Prostate gland (tissue), 2 donors: ENCODE measurements at regions not wholly inside any gene's neighbourhood (a gene's known extent, or its start where the extent isn't known, plus 50 kb on each side); places are given as distances from the start of the nearest gene placed in this dataset.
"Not testable (repeated sequence)": the region's sequence is repeated elsewhere in the genome, so short reads cannot be mapped to it uniquely, and the experiment has no call there.

Experiments
- DNase-seq: peaks from one replicate; pipeline ENCODE4 v3.0.0-alpha.2; 2019; ENCODE audit warnings: low spot score
- H3K27ac ChIP-seq, 2 donors: fragments of 200-600 bp; sonication (generic); 2 replicates each; pipeline ENCODE4 v1.5.1; 2017 to 2019
- H3K27me3 ChIP-seq: fragments of 200-600 bp; sonication (generic); replicated peaks from 2 replicates; pipeline ENCODE4 v1.5.1; 2019; ENCODE audit not compliant: insufficient read depth
- H3K36me3 ChIP-seq, 2 donors: fragments of 200-600 bp; sonication (generic); 1 replicate in 1 of 2; 2 replicates in 1 of 2; pipeline versions ENCODE4 v1.5.1 to v1.8.1; 2017 to 2019
- H3K4me1 ChIP-seq: fragments of 200-600 bp; sonication (generic); replicated peaks from 2 replicates; pipeline ENCODE4 v1.5.1; 2019
- H3K4me3 ChIP-seq, 2 donors: fragments of 200-600 bp; sonication (generic); 2 replicates each; pipeline ENCODE4 v1.5.1; 2017 to 2019
- H3K9me3 ChIP-seq: fragments of 200-600 bp; sonication (generic); 2 replicates; pipeline ENCODE4 v1.5.1; 2017
- POLR2A ChIP-seq: fragments of 450-650 bp; IDR thresholded peaks from one replicate; pipeline ENCODE4 v1.6.1; 2016; ENCODE audit warnings: antibody characterized with exemption, mild to moderate bottlenecking
- POLR2AphosphoS5 ChIP-seq: sonication (generic); formaldehyde crosslinking; IDR thresholded peaks from one replicate; pipeline ENCODE4 v1.6.1; 2017; ENCODE audit warnings: antibody characterized with exemption
- whole genome bisulfite sequencing: methylation state at CpG from one replicate; pipeline ENCODE4 v1.1.5; 2018; 5-methylcytosine and 5-hydroxymethylcytosine counted together
- intact Hi-C: fragments of 100-400 bp; cut with DNase I; formaldehyde crosslinking; loops from one replicate; pipeline ENCODE4 v1.14.2; 2022
- TF ChIP-seq, protein P1 (sequence below), 4 experiments: fragments of 200-600 bp in 2 of 4; fragments of 450-650 bp in 2 of 4; sonication (generic) in 2 of 4; IDR thresholded peaks; 1 replicate in 3 of 4; 2 replicates in 1 of 4; pipeline ENCODE4 v1.5.1; 2016 to 2019; ENCODE audit warnings: antibody characterized with exemption in 4 of 4, mild to moderate bottlenecking in 2 of 4, moderate library complexity in 2 of 4

DNA sequence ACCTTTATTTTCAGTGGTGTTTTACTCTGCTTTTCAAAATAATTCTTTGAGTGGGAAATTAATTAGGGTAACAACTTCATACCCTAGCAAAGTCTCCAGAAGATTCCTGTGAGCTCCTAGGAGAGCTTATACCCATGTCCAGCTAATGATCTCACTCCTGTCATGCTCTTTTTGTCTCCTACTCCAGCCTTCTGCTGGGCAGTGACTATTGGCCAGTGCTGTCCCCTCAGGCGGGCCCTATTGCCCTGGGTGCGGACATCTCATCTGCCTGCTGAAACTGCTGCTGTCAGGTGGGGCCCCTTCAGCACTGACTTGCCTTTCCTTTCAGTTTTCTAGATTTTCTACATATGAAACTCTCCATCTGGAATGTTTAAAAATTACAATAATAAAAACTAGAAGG, 80.3 kb downstream of the EBLN1 start:
- WGBS, result 80% methylated on average over 2 of the region's 2 CpGs
- Histone ChIP-seq H3K4me1 (no peaks in the 10 kb centered on the region), H3K9me3 (no peaks in the 10 kb centered on the region), H3K27ac (no peak overlapping the region), H3K4me3 (no peak overlapping the region), H3K27me3 (no peaks in the 10 kb centered on the region), H3K36me3 (no peaks in the 10 kb centered on the region)
- TF ChIP-seq, protein P1, sequence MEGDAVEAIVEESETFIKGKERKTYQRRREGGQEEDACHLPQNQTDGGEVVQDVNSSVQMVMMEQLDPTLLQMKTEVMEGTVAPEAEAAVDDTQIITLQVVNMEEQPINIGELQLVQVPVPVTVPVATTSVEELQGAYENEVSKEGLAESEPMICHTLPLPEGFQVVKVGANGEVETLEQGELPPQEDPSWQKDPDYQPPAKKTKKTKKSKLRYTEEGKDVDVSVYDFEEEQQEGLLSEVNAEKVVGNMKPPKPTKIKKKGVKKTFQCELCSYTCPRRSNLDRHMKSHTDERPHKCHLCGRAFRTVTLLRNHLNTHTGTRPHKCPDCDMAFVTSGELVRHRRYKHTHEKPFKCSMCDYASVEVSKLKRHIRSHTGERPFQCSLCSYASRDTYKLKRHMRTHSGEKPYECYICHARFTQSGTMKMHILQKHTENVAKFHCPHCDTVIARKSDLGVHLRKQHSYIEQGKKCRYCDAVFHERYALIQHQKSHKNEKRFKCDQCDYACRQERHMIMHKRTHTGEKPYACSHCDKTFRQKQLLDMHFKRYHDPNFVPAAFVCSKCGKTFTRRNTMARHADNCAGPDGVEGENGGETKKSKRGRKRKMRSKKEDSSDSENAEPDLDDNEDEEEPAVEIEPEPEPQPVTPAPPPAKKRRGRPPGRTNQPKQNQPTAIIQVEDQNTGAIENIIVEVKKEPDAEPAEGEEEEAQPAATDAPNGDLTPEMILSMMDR (IDR thresholded peaks at IDR 0.05), result no peak
- TF ChIP-seq POLR2AphosphoS5, result no peak
- intact Hi-C loops, result no loop called here
- DNase-seq, result no peak

DNA sequence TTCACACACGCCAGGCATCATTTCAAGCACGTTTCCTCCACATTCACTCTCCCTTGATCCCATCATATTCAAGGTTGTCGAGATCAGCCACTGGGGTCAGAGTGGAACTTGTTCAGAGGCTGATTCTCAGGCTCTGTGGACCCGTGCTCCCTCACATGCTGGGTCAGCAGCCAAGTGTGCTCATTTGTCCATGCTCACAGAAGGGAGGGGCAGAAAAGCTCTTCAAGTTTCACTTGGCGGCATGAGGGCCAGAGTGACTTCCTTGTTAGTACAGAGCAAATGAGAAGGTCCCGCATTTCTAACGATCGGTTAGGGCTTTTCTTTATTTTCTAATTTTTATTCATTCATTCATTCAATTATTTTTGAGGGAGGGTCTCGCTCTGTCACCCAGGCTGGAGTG, 82.2 kb downstream of the EBLN1 start:
- H3K4me1 ChIP-seq, result no peaks in the 10 kb centered on the region
- no peaks in the 10 kb centered on the region for H3K9me3 ChIP-seq
- WGBS, result 88% methylated on average over 9 of the region's 9 CpGs
- intact Hi-C loops, result no loop called here
- H3K36me3 ChIP-seq, result no peaks in the 10 kb centered on the region
- TF ChIP-seq, protein P1 (IDR thresholded peaks at IDR 0.05), result no peak
- TF ChIP-seq POLR2AphosphoS5, result no peak
- no peak for TF ChIP-seq POLR2A
- no peak overlapping the region for H3K27ac ChIP-seq
- H3K27me3 ChIP-seq, result no peaks in the 10 kb centered on the region
- DNase-seq, result no peak
- no peak overlapping the region for H3K4me3 ChIP-seq

- intact Hi-C loops, result no loop called here
- H3K4me1 ChIP-seq, result no peaks in the 10 kb centered on the region
- H3K9me3 ChIP-seq, result no peaks in the 10 kb centered on the region
- 41% methylated on average over 11 of the region's 11 CpGs for WGBS
- H3K27me3 ChIP-seq, result no peaks in the 10 kb centered on the region
- H3K36me3 ChIP-seq, result no peaks in the 10 kb centered on the region
- TF ChIP-seq, protein P1 (IDR thresholded peaks at IDR 0.05), result no peak
- TF ChIP-seq POLR2A (no peak), POLR2AphosphoS5 (no peak)
- DNase-seq, result no peak
- no peak overlapping the region for H3K4me3 ChIP-seq
- no peak overlapping the region for H3K27ac ChIP-seq
Measured at GRCh38 chr10:22133749-22134624, 83.8 kb downstream of the EBLN1 start.

DNA sequence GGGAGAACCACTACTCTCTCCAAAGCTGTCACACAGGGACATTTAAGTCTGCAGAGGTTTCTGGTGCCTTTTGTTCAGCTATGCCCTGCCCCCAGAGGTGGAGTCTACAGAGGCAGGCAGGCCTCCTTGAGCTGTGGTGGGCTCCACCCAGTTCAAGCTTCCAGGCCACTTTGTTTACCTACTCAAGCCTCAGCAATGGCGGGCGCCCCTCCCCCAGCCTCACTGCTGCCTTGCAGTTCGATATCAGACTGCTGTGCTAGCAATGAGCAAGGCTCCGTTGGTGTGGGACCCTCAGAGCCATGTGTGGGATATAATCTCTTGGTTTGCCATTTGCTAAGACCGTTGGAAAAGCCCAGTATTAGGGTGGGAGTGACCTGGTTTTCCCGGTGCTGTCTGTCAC, 87.0 kb downstream of the EBLN1 start:
- H3K27ac ChIP-seq, H3K36me3 ChIP-seq, H3K27me3 ChIP-seq, H3K9me3 ChIP-seq, DNase-seq, H3K4me3 ChIP-seq, H3K4me1 ChIP-seq, intact Hi-C loops: not testable (repeated sequence)
- 74% methylated on average over 6 of the region's 6 CpGs for WGBS

- H3K27ac ChIP-seq, H3K9me3 ChIP-seq, H3K4me3 ChIP-seq, H3K36me3 ChIP-seq, intact Hi-C loops, DNase-seq, H3K27me3 ChIP-seq, H3K4me1 ChIP-seq: not testable (repeated sequence)
- WGBS, result 86% methylated on average over 22 of the region's 22 CpGs
Measured at GRCh38 chr10:22129612-22130011, 88.2 kb downstream of the EBLN1 start.

DNA sequence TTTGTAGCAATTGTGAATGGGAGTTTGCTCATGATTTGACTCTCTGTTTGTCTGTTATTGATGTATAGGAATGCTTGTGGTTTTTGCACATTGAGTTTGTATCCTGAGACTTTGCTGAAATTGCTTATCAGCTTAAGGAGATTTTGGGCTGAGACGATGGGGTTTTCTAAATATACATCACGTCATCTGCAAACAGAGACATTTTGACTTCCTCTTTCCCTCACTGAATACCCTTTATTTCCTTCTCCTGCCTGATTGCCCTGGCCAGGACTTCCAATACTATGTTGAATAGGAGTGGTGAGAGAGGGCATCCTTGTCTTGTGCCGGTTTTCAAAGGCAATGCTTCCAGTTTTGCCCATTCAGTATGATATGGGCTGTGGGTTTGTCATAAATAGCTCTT, 96.6 kb downstream of the EBLN1 start:
- DNase-seq, H3K36me3 ChIP-seq, intact Hi-C loops, H3K4me3 ChIP-seq, H3K27me3 ChIP-seq, H3K9me3 ChIP-seq, H3K4me1 ChIP-seq, H3K27ac ChIP-seq: not testable (repeated sequence)
- 95% methylated on average over 3 of the region's 3 CpGs for WGBS

DNA sequence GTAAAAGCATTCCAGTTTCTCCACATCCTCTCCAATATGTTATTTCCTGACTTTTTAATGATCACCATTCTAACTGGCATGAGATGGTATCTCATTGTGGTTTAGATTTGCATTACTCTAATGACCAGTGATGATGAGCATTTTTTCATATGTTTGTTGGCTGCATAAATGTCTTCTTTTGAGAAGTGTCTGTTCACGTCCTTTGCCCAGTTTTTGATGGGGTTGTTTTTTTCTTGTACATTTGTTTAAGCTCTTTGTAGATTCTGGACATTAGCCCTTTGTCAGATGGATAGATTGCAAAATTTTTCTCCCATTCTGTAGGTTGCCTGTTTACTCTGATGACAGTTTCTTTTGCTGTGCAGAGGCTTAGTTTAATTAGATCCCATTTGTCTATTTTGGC, 97.7 kb downstream of the EBLN1 start:
- DNase-seq, H3K4me1 ChIP-seq, intact Hi-C loops, H3K9me3 ChIP-seq, H3K27ac ChIP-seq, H3K4me3 ChIP-seq, H3K27me3 ChIP-seq, H3K36me3 ChIP-seq: not testable (repeated sequence)
- WGBS, result 72% methylated on average over 1 of the region's 1 CpG

DNA sequence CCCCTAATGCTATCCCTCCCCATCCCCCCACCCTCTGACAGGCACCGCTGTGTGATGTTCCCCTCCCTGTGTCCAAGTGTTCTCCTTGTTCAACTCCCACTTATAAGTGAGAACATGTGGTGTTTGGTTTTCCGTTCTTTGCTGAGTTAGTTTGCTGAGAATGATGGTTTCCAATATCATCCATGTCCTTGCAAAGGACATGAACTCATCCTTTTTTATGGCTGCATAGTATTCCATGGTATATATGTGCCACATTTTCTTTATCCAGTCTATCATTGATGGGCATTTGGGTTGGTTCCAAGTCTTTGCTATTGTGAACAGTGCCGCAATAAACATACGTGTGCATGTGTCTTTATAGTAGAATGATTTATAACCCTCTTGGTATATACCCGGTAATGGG, 98.2 kb downstream of the EBLN1 start:
- DNase-seq, H3K4me3 ChIP-seq, H3K36me3 ChIP-seq, H3K27me3 ChIP-seq, H3K4me1 ChIP-seq, H3K27ac ChIP-seq, H3K9me3 ChIP-seq, intact Hi-C loops: not testable (repeated sequence)
- WGBS, result 94% methylated on average over 5 of the region's 5 CpGs
